HG03520 (cell line): ENCODE measurements at regions not wholly inside any gene's neighbourhood (a gene's known extent, or its start where the extent isn't known, plus 50 kb on each side); places are given as distances from the start of the nearest gene placed in this dataset.

Experiments used
- ATAC-seq: cut with Tn5 transposase; IDR thresholded peaks from one replicate; pipeline ENCODE4 v1.9.1; 2021; ENCODE audit warnings: mild to moderate bottlenecking, moderate library complexity; ENCODE audit not compliant: unreplicated experiment

- ATAC-seq = no peak
Measured at GRCh38 chr20:22005535-22005934, 300.1 kb downstream of the PAX1 start.

- no peak for ATAC-seq
Measured at GRCh38 chr20:22004946-22005345, 299.5 kb downstream of the PAX1 start.

- ATAC-seq = no peak
Measured at GRCh38 chr20:22003680-22004079, 298.2 kb downstream of the PAX1 start.

GRCh38 chr20:22001886-22002285 lies 296.4 kb downstream of the PAX1 start:
- no peak for ATAC-seq

- ATAC-seq = no peak
Measured at GRCh38 chr20:21995461-21995860, 290.0 kb downstream of the PAX1 start.

GRCh38 chr20:21994203-21994602 lies 288.7 kb downstream of the PAX1 start:
- no peak for ATAC-seq

GRCh38 chr20:21982559-21982958 lies 277.1 kb downstream of the PAX1 start:
- ATAC-seq = no peak

- ATAC-seq = no peak
Measured at GRCh38 chr20:21981597-21982344, 276.3 kb downstream of the PAX1 start.

- ATAC-seq = no peak
Measured at GRCh38 chr20:21981179-21981578, 275.7 kb downstream of the PAX1 start.

- ATAC-seq = no peak
Measured at GRCh38 chr20:21971436-21971835, 266.0 kb downstream of the PAX1 start.

GRCh38 chr20:21968486-21968885 lies 263.0 kb downstream of the PAX1 start:
- no peak for ATAC-seq

GRCh38 chr20:21967481-21967880 lies 262.0 kb downstream of the PAX1 start:
- ATAC-seq = no peak

- no peak for ATAC-seq
Measured at GRCh38 chr20:21956591-21956990, 251.1 kb downstream of the PAX1 start.

- no peak for ATAC-seq
Measured at GRCh38 chr20:21947406-21947805, 241.9 kb downstream of the PAX1 start.

GRCh38 chr20:21944227-21944626 lies 238.8 kb downstream of the PAX1 start:
- no peak for ATAC-seq

GRCh38 chr20:21941941-21942805 lies 236.7 kb downstream of the PAX1 start:
- ATAC-seq = no peak

- ATAC-seq = no peak
Measured at GRCh38 chr20:21936720-21937380, 231.4 kb downstream of the PAX1 start.

GRCh38 chr20:21936261-21936660 lies 230.8 kb downstream of the PAX1 start:
- no peak for ATAC-seq

GRCh38 chr20:21933526-21933925 lies 228.1 kb downstream of the PAX1 start:
- ATAC-seq = no peak

- no peak for ATAC-seq
Measured at GRCh38 chr20:21921251-21921650, 215.8 kb downstream of the PAX1 start.

- ATAC-seq = no peak
Measured at GRCh38 chr20:21920211-21920610, 214.7 kb downstream of the PAX1 start.

GRCh38 chr20:21918398-21918797 lies 212.9 kb downstream of the PAX1 start:
- no peak for ATAC-seq
